ENCODE measurements at regions not wholly inside any gene's neighbourhood (a gene's known extent, or its start where the extent isn't known, plus 50 kb on each side); places are given as distances from the start of the nearest gene placed in this dataset.

DNA sequence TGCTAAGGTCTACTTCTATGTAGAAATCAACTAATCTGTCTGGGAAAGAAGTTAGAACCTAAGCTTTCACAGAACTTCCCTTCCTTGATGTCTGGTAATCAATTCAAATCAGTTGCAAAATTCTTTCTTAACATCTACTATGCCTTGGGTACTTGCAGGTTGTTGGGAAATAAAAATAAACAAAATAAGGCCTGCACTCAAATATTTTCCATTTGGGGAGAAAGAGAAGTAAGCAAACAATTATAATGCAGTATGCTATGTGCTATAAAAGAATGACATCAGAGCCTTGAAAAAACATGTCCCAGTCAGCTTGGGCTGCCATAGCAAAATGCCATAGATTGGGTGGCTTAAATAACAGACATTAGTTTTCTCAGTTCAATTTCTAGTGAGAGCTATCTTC lies 425.9 kb upstream of the DCN start:
- no peak for DNase-seq

- no peak for DNase-seq
These were observed 424.2 kb upstream of the DCN start for GRCh38 chr12:91606662-91607377.

GRCh38 chr12:91604897-91605296 lies 422.3 kb upstream of the DCN start:
- DNase-seq: peak; percentile 35

GRCh38 chr12:91603060-91603459 lies 420.4 kb upstream of the DCN start:
- no peak for DNase-seq

DNA sequence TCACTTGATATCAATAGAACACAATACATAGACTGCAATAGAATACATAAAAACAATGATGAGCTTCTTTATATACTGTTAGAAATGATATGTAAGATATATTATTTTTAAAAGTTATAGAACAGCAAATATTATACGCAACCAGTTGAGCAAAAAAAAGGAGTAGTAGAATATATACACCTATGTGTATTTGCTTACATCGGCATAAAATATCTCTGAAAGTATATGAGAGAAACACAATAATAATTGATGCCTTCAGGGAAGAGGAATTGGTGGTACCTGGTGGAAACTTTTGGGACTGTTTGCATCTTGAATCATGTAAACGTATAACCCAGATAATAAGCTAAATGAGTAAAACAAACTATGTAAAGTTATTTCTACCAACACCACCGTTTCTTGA lies 418.4 kb upstream of the DCN start:
- DNase-seq: no peak

DNA sequence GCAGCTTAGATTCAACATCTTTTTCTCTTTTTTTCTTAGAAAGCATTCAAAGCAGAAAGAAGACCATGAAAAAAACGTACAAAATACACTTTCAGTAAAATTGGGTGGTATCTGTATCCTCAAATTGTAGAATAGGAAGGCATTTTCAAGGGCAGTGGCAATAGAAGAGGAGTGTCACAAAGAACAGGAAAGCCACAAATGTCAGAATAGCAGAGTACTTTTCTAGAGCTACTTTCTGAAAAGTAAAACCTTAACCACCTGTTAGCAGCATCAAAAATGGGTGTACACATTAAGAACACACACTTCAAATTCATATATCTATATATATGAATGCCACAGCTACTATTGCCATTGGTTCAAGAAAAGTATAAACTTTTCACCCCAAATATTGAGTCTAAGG lies 412.1 kb upstream of the DCN start:
- no peak for DNase-seq

GRCh38 chr12:91591639-91591987 lies 409.0 kb upstream of the DCN start:
- no peak for DNase-seq

GRCh38 chr12:91590966-91591638 lies 408.5 kb upstream of the DCN start:
- DNase-seq: no peak

DNA sequence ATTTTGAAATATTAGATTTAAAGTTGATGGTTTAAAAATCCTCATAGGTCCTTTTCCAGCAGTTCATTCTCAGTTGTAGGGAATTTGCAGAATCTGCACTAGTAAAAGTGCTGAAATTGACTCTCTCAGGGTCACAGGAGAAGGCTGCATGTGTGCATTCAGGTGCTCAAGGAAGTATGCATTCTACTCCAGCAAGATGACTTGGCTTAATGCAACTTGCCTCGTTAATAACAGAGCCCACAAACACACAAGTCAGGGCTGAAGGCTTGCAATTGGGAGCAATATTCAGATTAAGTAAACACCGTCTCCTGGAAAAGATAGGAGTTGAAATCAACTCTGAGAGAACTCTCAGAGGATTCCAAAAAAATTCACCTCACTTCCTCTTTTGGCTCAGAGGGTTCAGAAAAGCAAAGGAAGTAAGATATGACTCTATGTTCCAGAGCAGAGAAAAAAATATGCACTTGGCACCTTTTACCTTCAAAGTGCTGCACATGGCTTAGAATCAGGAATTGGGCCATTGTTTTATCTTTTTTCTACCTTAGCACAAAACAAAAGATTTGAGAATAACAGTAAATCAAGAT lies 406.3 kb upstream of the DCN start:
- DNase-seq: no peak

GRCh38 chr12:91586015-91586414 lies 403.4 kb upstream of the DCN start:
- no peak for DNase-seq

- DNase-seq: no peak
These were observed 400.2 kb upstream of the DCN start for GRCh38 chr12:91582811-91583210.

GRCh38 chr12:91579516-91580263 lies 397.1 kb upstream of the DCN start:
- DNase-seq: no peak

- DNase-seq: peak; percentile 36
These were observed 395.2 kb upstream of the DCN start for GRCh38 chr12:91577586-91578539.

- DNase-seq: no peak
These were observed 393.8 kb upstream of the DCN start for GRCh38 chr12:91576432-91576831.

GRCh38 chr12:91575630-91576029 lies 393.0 kb upstream of the DCN start:
- no peak for DNase-seq

GRCh38 chr12:91574975-91575374 lies 392.4 kb upstream of the DCN start:
- DNase-seq: no peak

DNA sequence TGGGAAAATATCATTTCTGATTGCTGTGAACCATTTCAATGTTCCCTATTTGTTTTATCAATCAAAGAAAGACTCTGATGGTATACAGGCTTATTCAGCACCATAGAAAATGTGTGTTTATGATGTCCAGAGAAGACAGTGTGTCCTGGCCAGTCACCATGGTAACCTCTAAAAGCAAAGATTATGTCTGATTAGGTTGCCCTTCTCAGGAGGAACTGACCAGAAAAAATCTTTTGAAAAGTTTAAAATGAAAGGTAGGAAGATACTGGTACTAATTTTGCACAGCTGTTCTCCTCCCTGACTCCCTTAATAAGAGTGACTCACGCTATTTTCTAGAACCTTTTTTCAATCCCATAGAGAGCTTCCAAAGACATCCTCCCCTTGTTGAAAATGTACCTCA lies 391.8 kb upstream of the DCN start:
- no peak for DNase-seq

GRCh38 chr12:91572869-91573268 lies 390.3 kb upstream of the DCN start:
- DNase-seq: no peak

DNA sequence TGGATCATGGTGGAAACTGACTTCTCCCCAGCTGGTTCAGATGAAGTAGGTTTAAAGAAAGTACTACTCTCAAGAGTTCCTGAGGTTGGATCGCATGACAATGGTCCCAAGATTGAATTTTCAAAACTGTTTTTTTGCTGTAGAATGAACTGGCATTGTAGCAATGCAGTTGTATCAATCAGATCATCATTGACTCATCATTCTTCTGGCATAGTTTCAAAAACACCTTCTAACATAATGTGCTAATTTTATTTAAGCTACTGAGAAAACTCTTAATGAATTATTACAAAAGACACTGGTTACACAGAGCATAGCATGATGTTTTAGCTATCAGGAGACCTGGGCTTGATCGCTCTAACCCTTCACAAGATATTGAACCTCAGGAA lies 384.5 kb upstream of the DCN start:
- DNase-seq: no peak

- no peak for DNase-seq
These were observed 383.9 kb upstream of the DCN start for GRCh38 chr12:91566328-91567099.

GRCh38 chr12:91565846-91566245 lies 383.2 kb upstream of the DCN start:
- DNase-seq: no peak

DNA sequence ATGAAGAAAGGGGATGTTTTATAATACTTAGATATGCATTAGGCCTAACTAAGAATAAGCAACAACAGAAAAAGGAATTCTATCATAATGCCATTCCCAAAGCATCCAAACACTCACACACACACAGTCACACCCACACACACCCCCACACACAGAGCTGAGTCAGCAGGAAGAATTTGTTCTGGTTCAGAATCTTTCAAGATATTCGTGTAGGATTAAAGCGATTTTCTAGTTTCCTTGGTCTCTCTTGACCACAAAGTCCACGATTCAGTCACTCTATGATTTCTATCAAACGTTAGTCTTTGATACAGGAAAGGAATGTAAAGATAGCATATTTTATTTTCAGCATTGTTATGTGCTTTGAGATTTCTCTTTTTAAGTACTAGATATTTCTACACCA lies 382.6 kb upstream of the DCN start:
- peak; percentile 49 for DNase-seq

All from fibroblast of skin of right biceps (primary cell).